ENCODE measurements at regions not wholly inside any gene's neighbourhood (a gene's known extent, or its start where the extent isn't known, plus 50 kb on each side); places are given as distances from the start of the nearest gene placed in this dataset.

DNA sequence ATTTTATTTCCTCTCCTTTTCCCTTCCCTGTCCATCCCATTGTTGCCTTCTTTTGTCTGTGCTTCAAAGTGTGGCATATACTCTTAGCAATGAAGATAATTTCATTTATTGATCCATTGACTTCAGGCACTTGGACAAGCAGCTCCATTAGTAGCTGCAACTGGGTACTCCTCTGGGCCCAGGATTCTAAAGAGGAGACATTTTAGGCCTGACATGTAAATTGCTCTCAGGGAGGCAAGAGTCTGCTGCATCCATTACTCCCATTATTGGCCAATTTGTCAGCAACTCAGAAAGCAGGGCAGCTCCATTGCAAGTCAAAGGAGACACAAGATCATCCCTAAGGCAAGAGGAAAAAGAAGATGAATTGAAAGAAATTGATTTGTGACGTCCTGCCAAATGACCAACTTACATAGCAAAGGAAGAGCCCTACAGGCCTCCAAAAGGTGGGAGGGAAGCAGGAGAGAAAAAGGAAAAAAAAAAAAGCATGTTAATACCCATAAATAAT is 1094.1 kb upstream of the FLRT2 start:
- no peaks in the 10 kb centered on the region for H3K9me3 ChIP-seq (ENCODE audit: control insufficient read depth, low read length)
- DNase-seq: no peak
- H3K4me1 ChIP-seq (ENCODE audit: control insufficient read depth in 1 of 2, insufficient read depth in 2 of 2, low read length in 2 of 2): no peaks in the 10 kb centered on the region
- no peaks in the 10 kb centered on the region for H3K27me3 ChIP-seq (ENCODE audit: control insufficient read depth in 1 of 2, insufficient read depth in 2 of 2, low read length in 1 of 2)
- no peak for ATAC-seq (ENCODE audit: low FRiP score)
- no peak overlapping the region for H3K4me3 ChIP-seq (ENCODE audit: low read length in 2 of 2)
- WGBS, 2 donors: 95 to 98% methylated on average over 1 of the region's 1 CpG
- no peak overlapping the region for H3K27ac ChIP-seq (ENCODE audit: low read depth in 1 of 2, low read length in 2 of 2)
- no peaks in the 10 kb centered on the region for H3K36me3 ChIP-seq (ENCODE audit: control insufficient read depth in 1 of 2, insufficient read depth in 2 of 2, low read length in 1 of 2)
- intact Hi-C loops (cut with DNase I): no loop called here

DNA sequence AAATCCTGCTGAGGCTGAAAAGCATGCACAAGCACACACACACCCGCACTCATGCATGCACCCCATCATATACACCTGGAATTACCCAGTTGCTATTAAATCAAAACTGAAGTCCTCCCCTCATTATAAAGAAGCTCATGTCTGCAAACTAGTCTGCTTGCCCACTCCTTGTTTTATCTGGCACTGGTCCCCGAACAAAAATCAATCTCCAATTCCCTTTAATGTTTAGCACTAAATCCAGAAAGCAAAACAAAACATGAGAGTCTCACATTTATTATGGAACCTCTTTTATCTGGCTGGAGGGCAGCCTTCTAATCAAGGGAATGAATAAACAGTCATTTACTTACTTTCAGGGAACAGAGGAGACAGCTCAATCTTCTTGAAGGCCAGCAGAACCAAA is 1093.4 kb upstream of the FLRT2 start:
- 52 to 54% methylated on average over 2 of the region's 2 CpGs for WGBS, 2 donors
- intact Hi-C loops (cut with DNase I): no loop called here
- H3K9me3 ChIP-seq (ENCODE audit: control insufficient read depth, low read length): no peaks in the 10 kb centered on the region
- no peaks in the 10 kb centered on the region for H3K27me3 ChIP-seq (ENCODE audit: control insufficient read depth in 1 of 2, insufficient read depth in 2 of 2, low read length in 1 of 2)
- H3K4me1 ChIP-seq (ENCODE audit: control insufficient read depth in 1 of 2, insufficient read depth in 2 of 2, low read length in 2 of 2): no peaks in the 10 kb centered on the region
- DNase-seq (no peak), ATAC-seq (ENCODE audit: low FRiP score) (no peak)
- H3K36me3 ChIP-seq (ENCODE audit: control insufficient read depth in 1 of 2, insufficient read depth in 2 of 2, low read length in 1 of 2): no peaks in the 10 kb centered on the region
- H3K4me3 ChIP-seq (ENCODE audit: low read length in 2 of 2): no peak overlapping the region
- no peak overlapping the region for H3K27ac ChIP-seq (ENCODE audit: low read depth in 1 of 2, low read length in 2 of 2)

GRCh38 chr14:84442521-84442920 is 1087.4 kb upstream of the FLRT2 start:
- H3K4me1 ChIP-seq (ENCODE audit: control insufficient read depth in 1 of 2, insufficient read depth in 2 of 2, low read length in 2 of 2): no peaks in the 10 kb centered on the region
- DNase-seq (no peak), ATAC-seq (ENCODE audit: low FRiP score) (no peak)
- 9 to 13% methylated on average over 5 of the region's 5 CpGs for WGBS, 2 donors
- H3K4me3 ChIP-seq (ENCODE audit: low read length in 2 of 2): no peak overlapping the region
- H3K27ac ChIP-seq (ENCODE audit: low read depth in 1 of 2, low read length in 2 of 2): no peak overlapping the region
- H3K27me3 ChIP-seq (ENCODE audit: control insufficient read depth in 1 of 2, insufficient read depth in 2 of 2, low read length in 1 of 2): no peaks in the 10 kb centered on the region
- H3K36me3 ChIP-seq (ENCODE audit: control insufficient read depth in 1 of 2, insufficient read depth in 2 of 2, low read length in 1 of 2): no peaks in the 10 kb centered on the region
- H3K9me3 ChIP-seq (ENCODE audit: control insufficient read depth, low read length): no peaks in the 10 kb centered on the region
- intact Hi-C loops (cut with DNase I): no loop called here

GRCh38 chr14:84445486-84445885 is 1084.5 kb upstream of the FLRT2 start:
- intact Hi-C loops (cut with DNase I): no loop called here
- ATAC-seq (ENCODE audit: low FRiP score) (no peak), DNase-seq (no peak)
- H3K4me1 ChIP-seq (ENCODE audit: control insufficient read depth in 1 of 2, insufficient read depth in 2 of 2, low read length in 2 of 2): no peaks in the 10 kb centered on the region
- no peaks in the 10 kb centered on the region for H3K9me3 ChIP-seq (ENCODE audit: control insufficient read depth, low read length)
- H3K4me3 ChIP-seq (ENCODE audit: low read length in 2 of 2): no peak overlapping the region
- H3K27me3 ChIP-seq (ENCODE audit: control insufficient read depth in 1 of 2, insufficient read depth in 2 of 2, low read length in 1 of 2): no peaks in the 10 kb centered on the region
- WGBS, 2 donors: 89 to 90% methylated on average over 2 of the region's 2 CpGs
- H3K27ac ChIP-seq (ENCODE audit: low read depth in 1 of 2, low read length in 2 of 2): no peak overlapping the region
- no peaks in the 10 kb centered on the region for H3K36me3 ChIP-seq (ENCODE audit: control insufficient read depth in 1 of 2, insufficient read depth in 2 of 2, low read length in 1 of 2)

GRCh38 chr14:84446250-84446649 is 1083.7 kb upstream of the FLRT2 start:
- no peaks in the 10 kb centered on the region for H3K9me3 ChIP-seq (ENCODE audit: control insufficient read depth, low read length)
- no peak overlapping the region for H3K4me3 ChIP-seq (ENCODE audit: low read length in 2 of 2)
- no peak for DNase-seq
- no peaks in the 10 kb centered on the region for H3K36me3 ChIP-seq (ENCODE audit: control insufficient read depth in 1 of 2, insufficient read depth in 2 of 2, low read length in 1 of 2)
- WGBS, 2 donors: 94 to 99% methylated on average over 3 of the region's 3 CpGs
- no peak overlapping the region for H3K27ac ChIP-seq (ENCODE audit: low read depth in 1 of 2, low read length in 2 of 2)
- intact Hi-C loops (cut with DNase I): no loop called here
- no peaks in the 10 kb centered on the region for H3K4me1 ChIP-seq (ENCODE audit: control insufficient read depth in 1 of 2, insufficient read depth in 2 of 2, low read length in 2 of 2)
- no peak for ATAC-seq (ENCODE audit: low FRiP score)
- H3K27me3 ChIP-seq (ENCODE audit: control insufficient read depth in 1 of 2, insufficient read depth in 2 of 2, low read length in 1 of 2): no peaks in the 10 kb centered on the region

DNA sequence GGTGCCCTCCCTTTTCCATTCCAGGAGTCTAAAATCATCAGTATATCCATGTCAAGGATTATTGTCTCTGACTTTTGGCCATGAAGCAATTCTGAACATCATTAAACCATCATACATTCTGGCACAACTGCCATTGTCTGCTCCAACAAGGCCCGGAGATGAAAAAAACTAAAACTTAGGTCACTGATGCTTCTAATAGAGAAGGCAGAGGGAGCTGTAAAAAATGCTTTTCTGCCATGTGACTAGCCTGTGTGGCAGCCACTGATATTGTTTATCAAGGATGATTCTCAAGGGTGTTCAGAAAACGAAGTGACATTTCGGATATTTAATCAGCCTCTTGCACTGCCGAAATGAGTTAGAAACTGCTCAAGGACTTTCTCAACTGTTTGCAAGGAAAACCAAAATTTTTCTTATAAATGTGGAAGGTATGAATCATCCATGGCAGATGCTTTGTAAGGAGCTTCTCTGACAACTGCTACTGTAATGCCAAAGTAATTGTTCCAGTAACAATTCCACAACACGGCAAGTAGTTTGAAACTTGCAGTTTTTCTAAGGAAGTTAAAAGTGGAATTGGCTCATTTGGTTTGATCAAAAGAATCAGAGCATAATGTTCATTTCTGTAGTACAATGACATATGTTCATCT is 1076.5 kb upstream of the FLRT2 start:
- Histone ChIP-seq H3K9me3 (ENCODE audit: control insufficient read depth, low read length) (no peaks in the 10 kb centered on the region), H3K4me1 (ENCODE audit: control insufficient read depth in 1 of 2, insufficient read depth in 2 of 2, low read length in 2 of 2) (no peaks in the 10 kb centered on the region), H3K4me3 (ENCODE audit: low read length in 2 of 2) (no peak overlapping the region), H3K27me3 (ENCODE audit: control insufficient read depth in 1 of 2, insufficient read depth in 2 of 2, low read length in 1 of 2) (no peaks in the 10 kb centered on the region), H3K36me3 (ENCODE audit: control insufficient read depth in 1 of 2, insufficient read depth in 2 of 2, low read length in 1 of 2) (no peaks in the 10 kb centered on the region), H3K27ac (ENCODE audit: low read depth in 1 of 2, low read length in 2 of 2) (no peak overlapping the region)
- ATAC-seq (ENCODE audit: low FRiP score): no peak
- DNase-seq: no peak
- intact Hi-C loops (cut with DNase I): no loop called here
- 67 to 74% methylated on average over 5 of the region's 5 CpGs for WGBS, 2 donors

GRCh38 chr14:84454114-84454513 is 1075.8 kb upstream of the FLRT2 start:
- no peaks in the 10 kb centered on the region for H3K27me3 ChIP-seq (ENCODE audit: control insufficient read depth in 1 of 2, insufficient read depth in 2 of 2, low read length in 1 of 2)
- intact Hi-C loops (cut with DNase I): no loop called here
- DNase-seq: no peak
- ATAC-seq (ENCODE audit: low FRiP score): no peak
- H3K4me3 ChIP-seq (ENCODE audit: low read length in 2 of 2): no peak overlapping the region
- H3K9me3 ChIP-seq (ENCODE audit: control insufficient read depth, low read length): no peaks in the 10 kb centered on the region
- no peaks in the 10 kb centered on the region for H3K4me1 ChIP-seq (ENCODE audit: control insufficient read depth in 1 of 2, insufficient read depth in 2 of 2, low read length in 2 of 2)
- H3K27ac ChIP-seq (ENCODE audit: low read depth in 1 of 2, low read length in 2 of 2): no peak overlapping the region
- H3K36me3 ChIP-seq (ENCODE audit: control insufficient read depth in 1 of 2, insufficient read depth in 2 of 2, low read length in 1 of 2): no peaks in the 10 kb centered on the region
- 86 to 88% methylated on average over 4 of the region's 4 CpGs for WGBS, 2 donors

- no peaks in the 10 kb centered on the region for H3K27me3 ChIP-seq (ENCODE audit: control insufficient read depth in 1 of 2, insufficient read depth in 2 of 2, low read length in 1 of 2)
- ATAC-seq (ENCODE audit: low FRiP score) (no peak), DNase-seq (no peak)
- H3K36me3 ChIP-seq (ENCODE audit: control insufficient read depth in 1 of 2, insufficient read depth in 2 of 2, low read length in 1 of 2): no peaks in the 10 kb centered on the region
- no peaks in the 10 kb centered on the region for H3K4me1 ChIP-seq (ENCODE audit: control insufficient read depth in 1 of 2, insufficient read depth in 2 of 2, low read length in 2 of 2)
- no peak overlapping the region for H3K27ac ChIP-seq (ENCODE audit: low read depth in 1 of 2, low read length in 2 of 2)
- no peaks in the 10 kb centered on the region for H3K9me3 ChIP-seq (ENCODE audit: control insufficient read depth, low read length)
- 90% methylated on average over 2 of the region's 2 CpGs for WGBS, 2 donors
- H3K4me3 ChIP-seq (ENCODE audit: low read length in 2 of 2): no peak overlapping the region
- intact Hi-C loops (cut with DNase I): no loop called here
Measured at GRCh38 chr14:84456946-84457345, 1073.0 kb upstream of the FLRT2 start.

DNA sequence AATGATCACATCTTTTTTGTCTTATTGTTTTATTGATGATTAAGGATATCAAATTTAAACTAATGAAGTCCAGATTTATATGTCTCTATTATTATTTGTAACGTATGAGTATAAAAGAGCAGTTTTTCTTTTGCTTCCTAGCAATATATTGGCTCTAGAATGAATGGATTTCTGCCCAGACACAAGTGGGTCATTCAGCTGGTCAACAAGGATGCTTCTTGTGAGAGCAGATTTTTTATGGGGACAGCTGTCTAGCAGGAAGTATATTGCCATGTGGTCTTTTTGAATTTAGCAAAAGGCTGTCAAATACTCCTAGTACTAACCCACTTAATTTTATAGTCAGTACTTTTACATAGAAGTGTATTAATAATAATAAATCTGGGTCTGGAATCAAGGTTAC is 1071.1 kb upstream of the FLRT2 start:
- ATAC-seq (ENCODE audit: low FRiP score) (no peak), DNase-seq (no peak)
- Histone ChIP-seq H3K9me3 (ENCODE audit: control insufficient read depth, low read length) (no peaks in the 10 kb centered on the region), H3K4me3 (ENCODE audit: low read length in 2 of 2) (no peak overlapping the region), H3K27me3 (ENCODE audit: control insufficient read depth in 1 of 2, insufficient read depth in 2 of 2, low read length in 1 of 2) (no peaks in the 10 kb centered on the region), H3K36me3 (ENCODE audit: control insufficient read depth in 1 of 2, insufficient read depth in 2 of 2, low read length in 1 of 2) (no peaks in the 10 kb centered on the region), H3K4me1 (ENCODE audit: control insufficient read depth in 1 of 2, insufficient read depth in 2 of 2, low read length in 2 of 2) (no peaks in the 10 kb centered on the region), H3K27ac (ENCODE audit: low read depth in 1 of 2, low read length in 2 of 2) (no peak overlapping the region)
- 71 to 75% methylated on average over 1 of the region's 1 CpG for WGBS, 2 donors
- intact Hi-C loops (cut with DNase I): no loop called here

Measured in aorta (tissue), 5 donors.